SU-DHL-6 (cell line): ENCODE measurements at regions not wholly inside any gene's neighbourhood (a gene's known extent, or its start where the extent isn't known, plus 50 kb on each side); places are given as distances from the start of the nearest gene placed in this dataset.

Experiments
- H2AFZ ChIP-seq: fragments of 200-600 bp; sonication (generic); 2 replicates; pipeline ENCODE4 v1.6.1; 2014; ENCODE audit warnings: low read depth, mild to moderate bottlenecking, moderate library complexity, mixed read lengths, antibody characterized with exemption, low read length; ENCODE audit not compliant: severe bottlenecking
- H3F3A ChIP-seq: fragments of 200-600 bp; shearing (Covaris generic); 2 replicates; pipeline ENCODE4 v1.6.0; 2016; ENCODE audit warnings: antibody characterized with exemption, mild to moderate bottlenecking; ENCODE audit not compliant: insufficient read depth
- H3K27ac ChIP-seq: fragments of 200-600 bp; sonication (generic); 2 replicates; pipeline ENCODE4 v1.5.1; 2016; ENCODE audit warnings: low read depth, mild to moderate bottlenecking, low read length, moderate library complexity, mixed read lengths
- H3K27me3 ChIP-seq: fragments of 200-600 bp; sonication (generic), shearing (Covaris generic); 2 replicates; pipeline ENCODE4 v1.6.0; 2014; ENCODE audit warnings: mild to moderate bottlenecking, low read length
- H3K36me3 ChIP-seq: fragments of 200-600 bp; sonication (generic); 2 replicates; pipeline ENCODE4 v1.6.1; 2014; ENCODE audit warnings: mild to moderate bottlenecking, low read length, mixed read lengths
- H3K4me2 ChIP-seq: fragments of 300-600, 200-600 bp; shearing (Covaris generic), sonication (generic); 2 replicates; pipeline ENCODE4 v1.6.0; 2014; ENCODE audit warnings: low read length, low read depth, mild to moderate bottlenecking; ENCODE audit not compliant: poor library complexity, severe bottlenecking
- H3K4me3 ChIP-seq: fragments of 200-600 bp; sonication (generic); 2 replicates; pipeline ENCODE4 v1.5.1; 2014; ENCODE audit warnings: antibody characterized with exemption, low read length, mild to moderate bottlenecking, mixed read lengths; ENCODE audit not compliant: insufficient read depth, poor library complexity, severe bottlenecking
- H3K79me2 ChIP-seq: fragments of 200-600 bp; sonication (generic); 2 replicates; pipeline ENCODE4 v1.6.1; 2014; ENCODE audit warnings: mild to moderate bottlenecking, low read length, moderate library complexity; ENCODE audit not compliant: insufficient read depth
- H3K9ac ChIP-seq: fragments of 200-600 bp; sonication (generic); 2 replicates; pipeline ENCODE4 v1.7.0; 2014; ENCODE audit warnings: mild to moderate bottlenecking, low read length
- H3K9me2 ChIP-seq: fragments of 200-600 bp; sonication (generic); replicated peaks from 2 replicates; pipeline ENCODE4 v1.6.1; 2014; ENCODE audit warnings: low read length; ENCODE audit not compliant: insufficient read depth
- H3K9me3 ChIP-seq: fragments of 200-600 bp; sonication (generic); 2 replicates; pipeline ENCODE4 v1.6.1; 2014; ENCODE audit warnings: low read length, mixed read lengths; ENCODE audit not compliant: insufficient read depth
- H4K20me1 ChIP-seq: fragments of 200-600 bp; sonication (generic); 2 replicates; pipeline ENCODE4 v1.6.1; 2014; ENCODE audit warnings: low read depth, mild to moderate bottlenecking, antibody characterized with exemption, low read length, moderate library complexity, mixed read lengths
- CTCF ChIP-seq: fragments of 200-600 bp; sonication (generic); IDR thresholded peaks from one replicate; pipeline ENCODE4 v1.5.1; 2017; ENCODE audit warnings: antibody characterized with exemption, mild to moderate bottlenecking, low read length, moderate library complexity; ENCODE audit not compliant: insufficient read depth, poor library complexity, severe bottlenecking
- EZH2phosphoT487 ChIP-seq: fragments of 200-600 bp; sonication (generic), shearing (Covaris generic); conservative IDR thresholded peaks from 2 replicates; pipeline ENCODE4 v1.6.1; 2018; ENCODE audit warnings: mild to moderate bottlenecking, antibody characterized with exemption, low read length, moderate library complexity, mixed read lengths

- no peaks in the 10 kb centered on the region for H3K9me3 ChIP-seq
- peak overlapping the region; percentile 43 for H3K9ac ChIP-seq
- H4K20me1 ChIP-seq: no peaks in the 10 kb centered on the region
- H3K9me2 ChIP-seq: no peaks in the 10 kb centered on the region
- H3K79me2 ChIP-seq: no peaks in the 10 kb centered on the region
- no peaks in the 10 kb centered on the region for H3K27me3 ChIP-seq
- no peak overlapping the region for H3K27ac ChIP-seq
- TF ChIP-seq CTCF (no peak), EZH2phosphoT487 (no peak)
- H3K36me3 ChIP-seq: no peaks in the 10 kb centered on the region
- H3K4me2 ChIP-seq: peak overlapping the region; percentile 78
- H3F3A ChIP-seq: peaks cover 11% of the 10 kb centered on the region
- H3K4me3 ChIP-seq: peak overlapping the region; percentile 46
- H2AFZ ChIP-seq: peak overlapping the region; percentile 99
These were observed 57.8 kb upstream of the ARID1B start for GRCh38 chr6:156719395-156719719.

GRCh38 chr6:156718647-156719394 lies 58.4 kb upstream of the ARID1B start:
- no peaks in the 10 kb centered on the region for H3K27me3 ChIP-seq
- H3K9me2 ChIP-seq: no peaks in the 10 kb centered on the region
- no peaks in the 10 kb centered on the region for H4K20me1 ChIP-seq
- H3K4me2 ChIP-seq: no peak overlapping the region
- H2AFZ ChIP-seq: no peak overlapping the region
- H3K9ac ChIP-seq: no peak overlapping the region
- H3K27ac ChIP-seq: no peak overlapping the region
- H3K79me2 ChIP-seq: no peaks in the 10 kb centered on the region
- no peak overlapping the region for H3K4me3 ChIP-seq
- TF ChIP-seq EZH2phosphoT487 (no peak), CTCF (no peak)
- no peaks in the 10 kb centered on the region for H3K36me3 ChIP-seq
- no peaks in the 10 kb centered on the region for H3K9me3 ChIP-seq
- H3F3A ChIP-seq: peaks cover 11% of the 10 kb centered on the region

DNA sequence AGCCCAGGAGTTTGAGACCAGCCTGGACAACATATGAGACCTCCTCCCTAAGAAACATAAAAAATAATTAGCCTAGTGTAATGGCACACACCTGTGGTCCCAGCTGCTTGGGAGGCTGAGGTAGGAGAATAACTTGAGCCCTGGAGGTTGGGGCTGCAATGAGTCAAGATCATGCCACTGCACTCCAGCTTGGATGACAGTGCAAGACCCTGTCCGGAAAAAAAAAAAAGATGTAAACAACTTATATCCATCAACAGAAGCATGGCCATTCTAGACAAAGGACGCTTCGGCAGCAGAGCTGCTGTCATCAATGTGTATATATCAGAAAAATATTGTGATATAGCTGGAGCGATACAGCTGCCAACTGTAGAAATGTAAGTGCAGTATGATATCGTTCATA lies 59.6 kb upstream of the ARID1B start:
- Histone ChIP-seq H4K20me1 (no peaks in the 10 kb centered on the region), H3K36me3 (no peaks in the 10 kb centered on the region), H3K27ac (no peak overlapping the region), H3K9me2 (no peaks in the 10 kb centered on the region), H2AFZ (no peak overlapping the region), H3K79me2 (no peaks in the 10 kb centered on the region), H3K4me2 (no peak overlapping the region), H3K27me3 (no peaks in the 10 kb centered on the region), H3K9ac (no peak overlapping the region), H3F3A (peaks cover 11% of the 10 kb centered on the region), H3K4me3 (no peak overlapping the region), H3K9me3 (no peaks in the 10 kb centered on the region)
- TF ChIP-seq EZH2phosphoT487 (no peak), CTCF (no peak)
